Effector memory CD8-positive, alpha-beta T cell (primary cell): ENCODE measurements at regions not wholly inside any gene's neighbourhood (a gene's known extent, or its start where the extent isn't known, plus 50 kb on each side); places are given as distances from the start of the nearest gene placed in this dataset.

ENCODE experiments used
- ATAC-seq: fragments of 150-1000 bp; cut with Tn5 transposase; replicated peaks from 2 replicates; pipeline ENCODE4 v1.10.0; 2021; ENCODE audit warnings: mild to moderate bottlenecking, moderate library complexity
- DNase-seq, 3 experiments: peaks; one replicate each; pipeline ENCODE4 v3.0.0; 2021
- H3K27ac Mint-ChIP-seq, 2 donors: one replicate each; pipeline ENCODE4 v1.8.0; 2022; ENCODE audit warnings: mild to moderate bottlenecking in 2 of 2, mixed read lengths in 2 of 2, moderate library complexity in 2 of 2
- H3K27me3 Mint-ChIP-seq, 2 donors: one replicate each; pipeline ENCODE4 v1.8.0; 2022; ENCODE audit warnings: mixed read lengths in 2 of 2
- H3K36me3 Mint-ChIP-seq: one replicate; pipeline ENCODE4 v1.8.0; 2022; ENCODE audit warnings: mild to moderate bottlenecking, moderate library complexity, mixed read lengths; ENCODE audit not compliant: insufficient read depth
- H3K4me1 Mint-ChIP-seq, 2 donors: one replicate each; pipeline ENCODE4 v1.8.0; 2022; ENCODE audit warnings: low read depth in 2 of 2, mixed read lengths in 2 of 2
- H3K4me3 Mint-ChIP-seq, 2 donors: one replicate each; pipeline ENCODE4 v1.8.0; 2022; ENCODE audit warnings: mild to moderate bottlenecking in 2 of 2, mixed read lengths in 2 of 2, moderate library complexity in 2 of 2
- H3K9me3 Mint-ChIP-seq, 2 donors: one replicate each; pipeline ENCODE4 v1.8.0; 2022; ENCODE audit warnings: mixed read lengths in 2 of 2

- Mint-ChIP-seq H3K4me1 (no peaks in the 10 kb centered on the region), H3K4me3 (no peak overlapping the region), H3K27me3 (peaks cover 8 to 23% of the 10 kb centered on the region in 2 donors), H3K36me3 (no peaks in the 10 kb centered on the region), H3K9me3 (peaks cover 8 to 9% of the 10 kb centered on the region in 2 donors), H3K27ac (no peak overlapping the region)
- ATAC-seq = no peak
- DNase-seq = no peak
Measured at GRCh38 chr11:92767416-92767815, 202.0 kb upstream of the MTNR1B start.

GRCh38 chr11:92768121-92768840 is 201.2 kb upstream of the MTNR1B start:
- no peak for ATAC-seq
- no peak for DNase-seq
- H3K27me3 Mint-ChIP-seq = peaks cover 8 to 23% of the 10 kb centered on the region in 2 donors
- no peak overlapping the region for H3K27ac Mint-ChIP-seq
- no peaks in the 10 kb centered on the region for H3K4me1 Mint-ChIP-seq
- no peaks in the 10 kb centered on the region for H3K36me3 Mint-ChIP-seq
- peaks cover 7 to 8% of the 10 kb centered on the region in 2 donors for H3K9me3 Mint-ChIP-seq
- H3K4me3 Mint-ChIP-seq = no peak overlapping the region

- Mint-ChIP-seq H3K27ac (no peak overlapping the region), H3K4me1 (no peaks in the 10 kb centered on the region), H3K36me3 (no peaks in the 10 kb centered on the region), H3K9me3 (peaks cover 6 to 8% of the 10 kb centered on the region in 2 donors), H3K4me3 (no peak overlapping the region), H3K27me3 (peaks cover 8 to 23% of the 10 kb centered on the region in 2 donors)
- DNase-seq (no peak), ATAC-seq (no peak)
Measured at GRCh38 chr11:92769112-92769511, 200.3 kb upstream of the MTNR1B start.

GRCh38 chr11:92770419-92770818 is 199.0 kb upstream of the MTNR1B start:
- ATAC-seq (no peak), DNase-seq (no peak)
- peaks cover 5 to 23% of the 10 kb centered on the region in 2 donors for H3K27me3 Mint-ChIP-seq
- H3K27ac Mint-ChIP-seq = no peak overlapping the region
- no peak overlapping the region for H3K4me3 Mint-ChIP-seq
- peaks cover 5 to 8% of the 10 kb centered on the region in 2 donors for H3K9me3 Mint-ChIP-seq
- no peaks in the 10 kb centered on the region for H3K4me1 Mint-ChIP-seq
- H3K36me3 Mint-ChIP-seq = no peaks in the 10 kb centered on the region

GRCh38 chr11:92770981-92771380 is 198.5 kb upstream of the MTNR1B start:
- no peaks in the 10 kb centered on the region for H3K36me3 Mint-ChIP-seq
- peaks cover 0 to 19% of the 10 kb centered on the region in 2 donors for H3K27me3 Mint-ChIP-seq
- ATAC-seq (no peak), DNase-seq (no peak)
- H3K4me1 Mint-ChIP-seq = no peaks in the 10 kb centered on the region
- peaks cover 5 to 8% of the 10 kb centered on the region in 2 donors for H3K9me3 Mint-ChIP-seq
- H3K27ac Mint-ChIP-seq = no peak overlapping the region
- no peak overlapping the region for H3K4me3 Mint-ChIP-seq

- DNase-seq (no peak), ATAC-seq (no peak)
- no peaks in the 10 kb centered on the region for H3K36me3 Mint-ChIP-seq
- H3K4me3 Mint-ChIP-seq = no peak overlapping the region
- peaks cover 0 to 18% of the 10 kb centered on the region in 2 donors for H3K27me3 Mint-ChIP-seq
- H3K9me3 Mint-ChIP-seq = peaks cover 5 to 8% of the 10 kb centered on the region in 2 donors
- no peaks in the 10 kb centered on the region for H3K4me1 Mint-ChIP-seq
- no peak overlapping the region for H3K27ac Mint-ChIP-seq
Measured at GRCh38 chr11:92771701-92772100, 197.8 kb upstream of the MTNR1B start.

- Mint-ChIP-seq H3K27ac (no peak overlapping the region), H3K4me3 (no peak overlapping the region), H3K27me3 (peaks cover 0 to 8% of the 10 kb centered on the region in 2 donors), H3K36me3 (no peaks in the 10 kb centered on the region), H3K9me3 (peaks cover 0 to 7% of the 10 kb centered on the region in 2 donors), H3K4me1 (no peaks in the 10 kb centered on the region)
- ATAC-seq = no peak
- DNase-seq = no peak
Measured at GRCh38 chr11:92775003-92775676, 194.3 kb upstream of the MTNR1B start.

GRCh38 chr11:92776676-92777075 is 192.8 kb upstream of the MTNR1B start:
- Mint-ChIP-seq H3K4me3 (no peak overlapping the region), H3K9me3 (peaks cover 0 to 7% of the 10 kb centered on the region in 2 donors), H3K27me3 (no peaks in the 10 kb centered on the region), H3K36me3 (no peaks in the 10 kb centered on the region), H3K4me1 (no peaks in the 10 kb centered on the region), H3K27ac (no peak overlapping the region)
- no peak for DNase-seq
- no peak for ATAC-seq

GRCh38 chr11:92779746-92780145 is 189.7 kb upstream of the MTNR1B start:
- no peak for ATAC-seq
- Mint-ChIP-seq H3K9me3 (peaks cover 2 to 7% of the 10 kb centered on the region in 2 donors), H3K27ac (no peak overlapping the region), H3K36me3 (no peaks in the 10 kb centered on the region), H3K27me3 (no peaks in the 10 kb centered on the region), H3K4me1 (no peaks in the 10 kb centered on the region), H3K4me3 (no peak overlapping the region)
- no peak for DNase-seq

GRCh38 chr11:92781151-92781550 is 188.3 kb upstream of the MTNR1B start:
- peaks cover 2 to 7% of the 10 kb centered on the region in 2 donors for H3K9me3 Mint-ChIP-seq
- H3K27ac Mint-ChIP-seq = no peak overlapping the region
- H3K36me3 Mint-ChIP-seq = no peaks in the 10 kb centered on the region
- H3K27me3 Mint-ChIP-seq = no peaks in the 10 kb centered on the region
- no peak for ATAC-seq
- DNase-seq = no peak
- H3K4me1 Mint-ChIP-seq = no peaks in the 10 kb centered on the region
- no peak overlapping the region for H3K4me3 Mint-ChIP-seq

GRCh38 chr11:92782806-92783205 is 186.6 kb upstream of the MTNR1B start:
- H3K4me3 Mint-ChIP-seq = no peak overlapping the region
- H3K27ac Mint-ChIP-seq = no peak overlapping the region
- H3K9me3 Mint-ChIP-seq = peaks cover 2 to 7% of the 10 kb centered on the region in 2 donors
- no peaks in the 10 kb centered on the region for H3K36me3 Mint-ChIP-seq
- no peaks in the 10 kb centered on the region for H3K4me1 Mint-ChIP-seq
- no peak for DNase-seq
- no peaks in the 10 kb centered on the region for H3K27me3 Mint-ChIP-seq
- no peak for ATAC-seq

- ATAC-seq (no peak), DNase-seq (no peak)
- Mint-ChIP-seq H3K9me3 (peaks cover 0 to 2% of the 10 kb centered on the region in 2 donors), H3K27me3 (no peaks in the 10 kb centered on the region), H3K36me3 (no peaks in the 10 kb centered on the region), H3K4me3 (no peak overlapping the region), H3K27ac (no peak overlapping the region), H3K4me1 (no peaks in the 10 kb centered on the region)
Measured at GRCh38 chr11:92784331-92784730, 185.1 kb upstream of the MTNR1B start.

GRCh38 chr11:92787638-92788037 is 181.8 kb upstream of the MTNR1B start:
- Mint-ChIP-seq H3K27me3 (no peaks in the 10 kb centered on the region), H3K4me3 (no peak overlapping the region), H3K36me3 (no peaks in the 10 kb centered on the region), H3K4me1 (no peaks in the 10 kb centered on the region), H3K27ac (no peak overlapping the region), H3K9me3 (peaks cover 0 to 2% of the 10 kb centered on the region in 2 donors)
- no peak for ATAC-seq
- DNase-seq = no peak

GRCh38 chr11:92789761-92790160 is 179.7 kb upstream of the MTNR1B start:
- ATAC-seq = no peak
- Mint-ChIP-seq H3K4me1 (no peaks in the 10 kb centered on the region), H3K4me3 (no peak overlapping the region), H3K36me3 (no peaks in the 10 kb centered on the region), H3K27me3 (no peaks in the 10 kb centered on the region), H3K9me3 (peaks cover 0 to 2% of the 10 kb centered on the region in 2 donors), H3K27ac (no peak overlapping the region)
- no peak for DNase-seq
